H54 (cell line): ENCODE measurements at regions not wholly inside any gene's neighbourhood (a gene's known extent, or its start where the extent isn't known, plus 50 kb on each side); places are given as distances from the start of the nearest gene placed in this dataset.

ENCODE experiments used
- DNase-seq: peaks from one replicate; pipeline ENCODE4 v3.0.0; 2011; ENCODE audit warnings: low spot score, mixed read lengths; ENCODE audit not compliant: insufficient read length
- FAIRE-seq: peaks from 3 replicates; lab custom pipeline; 2011; peaks lifted over from hg19 to GRCh38; lab: Jason Lieb, UNC
- POLR2A ChIP-seq: IDR thresholded peaks from 2 replicates; pipeline ENCODE4 v1.6.1; 2011; ENCODE audit warnings: low read depth, mild to moderate bottlenecking, low read length

DNA sequence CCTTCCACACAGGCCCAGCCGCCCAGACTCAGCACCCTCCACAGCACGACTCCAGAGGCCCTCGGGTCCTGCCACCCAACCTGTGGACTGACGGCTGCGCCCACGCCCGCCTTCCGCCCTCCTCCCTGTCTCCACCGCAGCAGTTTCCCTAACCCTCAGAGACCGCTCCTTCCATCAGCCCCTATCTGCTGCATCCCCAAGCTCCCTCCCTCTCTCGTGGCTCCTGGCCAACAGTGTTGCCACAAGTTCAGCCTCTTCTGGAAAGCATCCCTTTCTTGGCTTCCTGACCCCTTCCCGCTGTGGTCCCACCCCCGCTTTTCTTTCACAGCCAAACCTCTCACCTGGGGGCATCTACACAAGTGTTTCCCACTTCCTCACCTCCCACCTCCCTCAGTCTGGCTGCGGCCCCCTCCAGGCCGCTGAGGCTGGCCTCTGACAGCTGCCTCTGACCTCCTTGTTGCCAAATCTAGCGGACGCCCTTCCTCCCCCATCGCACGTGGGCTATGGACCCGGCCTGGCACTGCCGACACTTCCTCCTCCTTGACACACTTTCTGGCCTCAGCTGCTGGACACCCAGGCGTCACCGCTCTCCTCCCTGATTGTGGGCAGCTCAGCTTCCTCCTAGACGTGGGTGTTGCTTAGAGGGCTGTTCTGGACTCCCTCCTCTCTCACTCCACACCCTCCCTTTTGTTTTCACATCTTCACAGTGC is 168.8 kb upstream of the TLE3 start:
- no peak for TF ChIP-seq POLR2A
- no peak for DNase-seq
- no peak for FAIRE-seq

DNA sequence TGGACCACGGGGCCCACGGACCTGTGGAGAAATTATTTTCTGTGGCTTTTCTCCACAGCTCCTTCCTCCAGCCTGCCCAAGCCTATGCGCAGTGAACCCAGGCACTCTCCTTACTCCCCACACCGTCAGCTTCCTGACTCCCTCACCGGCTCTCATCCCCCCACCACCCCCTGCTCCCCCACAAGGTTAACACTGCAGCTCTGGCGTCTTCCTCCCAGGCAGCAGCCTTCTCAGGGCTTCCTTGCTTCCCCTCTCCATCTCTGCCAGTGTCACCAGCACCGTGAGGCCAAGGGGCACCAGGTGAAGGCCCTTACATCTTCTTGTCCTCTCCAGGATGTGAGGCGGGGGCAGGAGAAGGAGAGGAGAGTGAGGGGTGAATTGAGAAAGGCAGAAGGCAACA is 168.3 kb upstream of the TLE3 start:
- TF ChIP-seq POLR2A, result no peak
- DNase-seq, result no peak

DNA sequence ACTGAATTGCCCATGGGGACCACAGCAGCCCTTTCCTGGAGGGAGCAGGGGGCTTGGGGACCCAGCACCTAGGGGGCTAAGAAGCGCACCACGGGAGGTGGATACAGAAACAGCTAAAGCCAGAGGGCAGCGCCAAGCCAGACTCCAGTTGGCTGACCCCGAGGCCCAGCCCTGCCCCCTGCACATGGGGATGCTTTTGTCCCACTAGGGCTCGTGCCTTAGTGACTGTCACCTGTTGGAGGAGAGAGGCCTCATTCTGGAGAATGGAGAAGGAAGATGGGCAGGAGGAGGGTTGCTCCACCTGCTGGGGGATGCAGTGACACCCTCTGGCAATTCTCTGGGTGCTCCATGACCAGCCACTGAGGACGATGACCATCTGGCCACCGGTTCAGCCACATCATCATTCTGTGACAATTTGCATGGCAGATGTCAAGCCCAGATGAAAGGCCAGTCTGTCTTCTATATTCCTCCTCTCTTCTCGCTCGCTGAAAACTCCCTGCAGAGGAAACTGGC is 167.8 kb upstream of the TLE3 start:
- no peak for DNase-seq
- TF ChIP-seq POLR2A, result no peak
- FAIRE-seq, result no peak

More for the DNA sequence above, 168.3 kb upstream of the TLE3 start:
- no peak for FAIRE-seq

DNA sequence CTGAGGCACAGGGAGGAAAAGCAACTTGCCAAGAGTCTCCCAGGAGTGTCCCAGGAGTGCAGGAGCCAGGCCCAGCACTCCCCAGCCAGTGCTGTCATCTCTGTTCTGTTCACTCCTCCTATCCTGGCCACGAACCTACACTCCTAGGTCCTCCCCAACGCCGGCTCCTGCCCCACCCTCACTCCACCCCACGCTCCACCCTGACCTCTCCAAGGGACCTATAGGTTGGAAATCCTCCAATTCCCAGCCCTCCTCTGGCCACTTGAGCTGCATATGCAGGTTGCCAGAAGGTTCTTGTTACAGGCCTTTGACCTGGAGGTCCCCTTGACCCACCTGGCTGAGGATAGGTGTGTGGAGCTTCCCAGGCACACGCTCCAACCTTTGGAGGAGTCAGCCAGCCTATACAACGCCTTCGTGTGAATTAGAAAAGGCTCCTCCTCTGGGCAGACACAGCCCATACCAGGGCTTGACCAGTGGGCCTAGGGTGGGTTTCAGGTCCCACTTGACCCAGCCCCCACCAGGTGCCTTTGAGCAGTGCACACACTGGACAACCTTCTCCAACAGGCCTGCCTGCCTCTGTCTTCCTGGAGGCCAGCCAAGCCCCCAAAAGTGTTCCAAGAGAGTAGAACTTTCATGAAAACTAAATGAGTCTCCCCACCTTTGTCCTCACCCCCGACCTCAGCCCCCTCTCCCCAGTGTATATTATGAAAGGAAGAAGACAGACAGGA is 167.2 kb upstream of the TLE3 start:
- FAIRE-seq, result no peak
- no peak for DNase-seq

DNA sequence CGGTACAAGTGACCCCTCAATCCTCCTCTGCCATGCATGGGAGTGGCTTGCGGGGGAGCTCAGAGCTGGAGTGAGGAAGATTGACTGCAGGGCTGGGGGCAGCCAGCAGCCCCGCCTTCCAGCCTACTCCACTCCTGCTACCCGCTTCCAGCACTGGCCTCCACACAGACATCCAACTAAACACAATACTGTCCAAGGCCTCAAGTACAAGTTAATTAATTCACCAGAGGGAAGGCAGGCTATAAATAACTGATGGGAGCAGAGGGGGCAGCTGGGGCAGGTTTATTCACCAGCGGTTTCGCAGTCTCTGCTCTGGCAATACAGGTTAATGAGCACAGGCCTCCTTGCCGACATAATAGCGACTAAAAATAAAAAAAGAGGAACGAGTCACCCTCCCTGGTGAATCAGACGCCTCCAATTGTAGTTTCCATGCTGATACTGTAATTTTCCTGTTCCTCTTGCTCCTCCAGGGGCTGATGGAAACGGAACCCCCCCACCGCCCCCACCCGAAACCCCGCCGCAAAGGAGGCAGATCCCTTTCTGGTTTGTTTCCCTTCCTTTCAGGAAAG is 166.4 kb upstream of the TLE3 start:
- no peak for DNase-seq
- no peak for FAIRE-seq
- no peak for TF ChIP-seq POLR2A

More for the DNA sequence above, 167.2 kb upstream of the TLE3 start:
- TF ChIP-seq POLR2A, result no peak

DNA sequence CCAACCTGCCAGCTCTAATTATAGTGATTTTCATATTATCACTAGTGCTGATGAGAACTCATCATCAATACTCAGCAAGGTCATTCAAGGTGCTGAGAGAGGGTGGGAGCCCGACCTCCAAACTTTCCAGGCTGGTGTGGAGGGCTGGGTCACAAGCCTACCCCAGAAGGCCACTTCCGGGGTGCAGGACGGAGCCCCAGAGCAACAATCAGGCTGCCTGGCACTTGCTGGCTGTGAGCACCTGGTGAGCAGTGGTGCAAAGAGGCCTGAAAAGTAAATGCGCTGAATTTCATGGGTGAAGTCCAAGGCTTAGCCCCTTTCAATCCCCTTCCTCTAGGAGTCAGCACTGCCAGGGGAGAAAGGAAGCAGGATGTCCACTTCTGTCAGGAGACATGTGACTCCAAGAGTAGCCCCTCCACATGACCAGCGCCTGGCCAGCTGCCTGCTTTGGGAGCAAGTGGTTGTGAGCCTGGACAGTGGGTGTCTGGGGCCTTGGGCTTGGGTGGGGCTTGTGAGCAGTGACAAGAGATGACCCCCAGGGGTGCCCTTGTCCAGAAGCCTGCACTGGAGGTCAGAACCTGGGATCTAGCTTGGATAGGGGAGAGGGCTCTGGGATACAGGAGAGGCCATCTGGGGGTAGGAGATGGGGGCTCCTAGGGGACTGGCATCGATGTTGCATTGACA is 165.0 kb upstream of the TLE3 start:
- FAIRE-seq (no peak), DNase-seq (no peak)

DNA sequence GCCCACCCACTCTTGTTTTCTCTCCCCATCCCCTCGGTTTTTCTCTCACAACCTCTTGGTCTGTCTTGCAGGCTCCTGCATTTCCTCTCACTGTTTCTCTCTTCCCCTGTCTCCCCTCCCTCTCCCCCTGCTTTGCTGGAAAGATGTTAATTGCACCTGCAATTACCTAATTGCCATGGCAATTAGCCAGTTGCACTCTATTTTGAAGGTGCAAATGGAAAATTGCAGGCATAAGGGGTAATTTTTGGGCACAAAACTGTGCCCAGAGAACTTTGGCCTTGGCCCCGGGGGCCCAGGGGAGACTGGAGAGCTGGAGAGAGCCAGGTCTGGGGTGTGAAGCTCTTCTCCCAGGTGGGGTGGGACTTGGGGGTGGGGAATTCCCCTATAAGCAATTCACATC is 164.5 kb upstream of the TLE3 start:
- FAIRE-seq, result no peak

More for the DNA sequence above, 165.0 kb upstream of the TLE3 start:
- TF ChIP-seq POLR2A, result no peak

DNA sequence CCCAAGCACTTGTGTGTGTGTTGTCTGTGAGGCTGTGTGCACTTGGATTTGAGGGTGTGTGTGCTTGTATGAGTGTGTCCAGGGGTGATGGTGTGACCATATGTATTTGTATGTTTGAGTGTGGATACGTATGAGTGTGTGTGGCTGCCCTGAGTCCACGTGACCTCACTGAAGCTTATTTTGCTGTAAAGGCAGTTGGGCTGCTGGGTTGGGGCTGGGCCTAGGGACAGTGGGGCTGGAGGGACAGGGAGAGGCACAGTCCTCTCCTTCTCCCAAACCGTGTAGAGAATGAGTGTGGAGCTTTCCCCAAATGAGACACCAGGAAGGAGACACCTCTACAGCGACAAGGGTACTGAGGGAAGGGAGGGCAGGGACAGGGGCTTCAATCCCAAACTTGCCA is 163.4 kb upstream of the TLE3 start:
- no peak for TF ChIP-seq POLR2A
- DNase-seq (no peak), FAIRE-seq (no peak)

More for the DNA sequence above, 164.5 kb upstream of the TLE3 start:
- no peak for TF ChIP-seq POLR2A
- DNase-seq, result no peak

DNA sequence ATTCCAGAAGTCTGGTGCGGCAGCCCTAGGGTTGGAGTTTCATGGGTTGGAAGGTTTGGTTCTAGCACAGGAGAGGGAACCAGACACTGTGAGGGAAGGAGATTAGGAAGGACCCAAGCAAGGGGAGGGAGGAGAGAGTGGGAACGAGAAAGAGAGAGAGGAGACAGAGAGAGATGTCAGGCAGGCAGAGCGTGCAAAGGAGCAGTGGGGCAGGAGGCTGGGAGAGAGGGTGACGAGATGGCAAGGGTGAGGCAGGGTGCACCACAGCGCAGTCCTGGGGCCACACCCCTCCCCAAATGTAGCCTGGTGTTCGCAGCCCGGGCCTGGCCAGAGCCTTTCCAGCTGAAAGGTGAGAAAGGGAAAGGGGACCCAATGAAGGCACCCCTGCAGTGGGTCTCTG is 162.9 kb upstream of the TLE3 start:
- DNase-seq (no peak), FAIRE-seq (no peak)
- no peak for TF ChIP-seq POLR2A

DNA sequence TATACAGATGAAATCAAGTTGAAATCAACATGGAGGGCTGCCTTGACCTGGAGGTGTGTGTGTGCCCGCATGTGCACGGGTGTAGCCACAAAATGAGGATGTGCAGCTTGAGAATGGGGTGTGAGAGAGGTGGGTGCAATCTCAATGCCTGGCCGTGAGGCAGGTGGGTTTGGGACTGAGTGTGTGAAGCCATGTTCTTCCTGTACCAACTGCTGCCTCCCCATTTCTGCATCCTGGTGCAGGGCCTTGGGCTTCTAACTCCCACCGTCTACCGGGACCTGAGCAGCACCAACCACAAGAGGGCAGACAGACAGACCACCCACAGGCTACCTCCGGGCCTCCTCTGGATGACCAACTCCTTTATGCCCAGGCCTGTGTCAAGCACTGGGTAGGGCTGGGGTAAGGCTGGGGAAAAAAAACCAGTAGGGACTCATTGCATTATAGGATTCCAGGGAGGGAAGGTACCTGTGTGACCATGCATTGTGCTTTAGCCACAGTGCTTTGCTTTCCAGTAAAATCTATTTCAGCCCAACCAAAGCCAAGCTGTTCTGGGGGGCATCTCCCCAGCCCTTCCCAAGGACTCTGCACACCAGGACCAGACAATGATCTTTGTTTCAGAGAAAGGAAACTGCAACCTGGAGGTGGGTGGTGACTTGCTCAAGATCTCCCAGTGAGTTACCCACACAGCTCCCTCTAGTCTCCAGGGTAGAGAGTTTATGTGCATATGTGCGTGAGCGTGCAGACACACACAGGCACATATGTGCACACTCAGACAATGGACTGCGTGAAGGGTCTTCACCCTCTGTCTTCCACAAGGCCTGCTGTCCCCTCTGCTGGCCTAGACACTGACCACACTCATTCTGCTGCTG is 162.2 kb upstream of the TLE3 start:
- no peak for DNase-seq
- TF ChIP-seq POLR2A, result no peak

DNA sequence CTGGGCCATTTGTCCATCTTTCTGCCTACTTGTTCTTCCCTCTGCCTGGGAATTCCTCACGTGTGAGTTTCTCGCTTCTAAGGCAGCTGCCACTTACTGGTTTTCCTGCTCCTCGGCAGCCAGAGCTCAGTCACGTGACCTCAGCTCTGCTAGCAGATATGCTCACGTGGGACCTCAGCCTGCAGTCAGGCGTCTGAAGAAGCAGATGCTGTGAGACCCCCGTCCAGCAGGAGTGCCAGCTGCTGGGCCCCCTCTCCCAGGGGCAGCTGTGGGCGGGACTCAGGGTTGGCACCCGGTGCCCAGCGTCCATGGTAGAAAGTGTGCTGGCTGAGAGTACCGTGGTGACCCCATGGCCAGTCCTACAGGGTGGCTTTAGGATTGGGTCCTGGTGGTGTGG is 161.3 kb upstream of the TLE3 start:
- TF ChIP-seq POLR2A, result no peak
- FAIRE-seq (no peak), DNase-seq (no peak)

More for the DNA sequence above, 162.2 kb upstream of the TLE3 start:
- no peak for FAIRE-seq

DNA sequence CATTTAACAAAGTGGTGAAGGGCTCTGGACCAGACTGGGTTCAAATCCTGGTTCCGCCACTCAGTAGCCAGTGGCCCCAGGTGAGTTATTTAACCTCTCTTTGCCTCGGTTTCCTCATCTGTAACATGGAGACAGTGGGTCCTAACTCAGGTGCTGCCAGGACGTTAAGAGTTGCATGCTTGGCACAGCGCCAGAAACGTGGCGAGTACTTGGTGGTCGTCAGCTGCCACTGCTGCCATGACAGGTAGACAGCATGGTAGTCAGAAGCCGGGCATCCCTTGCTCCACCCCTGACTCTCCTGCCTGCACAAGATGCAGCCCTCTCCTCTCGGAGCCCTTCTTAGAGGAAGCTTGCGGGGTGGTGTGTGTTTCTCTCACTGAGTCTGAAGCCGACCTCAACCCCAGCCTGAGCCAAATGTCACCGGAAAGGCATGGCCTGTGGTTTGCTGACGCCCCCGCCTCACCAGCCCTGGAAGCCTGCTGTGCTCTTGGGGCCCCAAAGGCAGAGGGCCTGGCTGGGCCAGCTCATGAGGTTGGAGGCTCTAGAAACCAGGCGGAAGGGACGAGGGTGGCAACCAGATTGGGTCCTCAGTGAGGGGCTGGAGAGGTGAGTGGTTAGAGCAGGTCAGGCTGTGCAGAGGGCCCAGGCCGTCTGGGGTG is 160.8 kb upstream of the TLE3 start:
- TF ChIP-seq POLR2A, result no peak
- FAIRE-seq (no peak), DNase-seq (no peak)
